GM12874 (cell line): ENCODE measurements at regions not wholly inside any gene's neighbourhood (a gene's known extent, or its start where the extent isn't known, plus 50 kb on each side); places are given as distances from the start of the nearest gene placed in this dataset.
A peak's percentile ranks its signal among the peaks of the same experiment; 100 is the strongest.

Source experiments
- TF ChIP-seq, protein P1 (sequence below): IDR thresholded peaks from 2 replicates; pipeline ENCODE4 v1.5.1; 2011; ENCODE audit warnings: low read depth, mild to moderate bottlenecking, control low read depth, low read length, moderate library complexity; ENCODE audit not compliant: insufficient read depth

DNA sequence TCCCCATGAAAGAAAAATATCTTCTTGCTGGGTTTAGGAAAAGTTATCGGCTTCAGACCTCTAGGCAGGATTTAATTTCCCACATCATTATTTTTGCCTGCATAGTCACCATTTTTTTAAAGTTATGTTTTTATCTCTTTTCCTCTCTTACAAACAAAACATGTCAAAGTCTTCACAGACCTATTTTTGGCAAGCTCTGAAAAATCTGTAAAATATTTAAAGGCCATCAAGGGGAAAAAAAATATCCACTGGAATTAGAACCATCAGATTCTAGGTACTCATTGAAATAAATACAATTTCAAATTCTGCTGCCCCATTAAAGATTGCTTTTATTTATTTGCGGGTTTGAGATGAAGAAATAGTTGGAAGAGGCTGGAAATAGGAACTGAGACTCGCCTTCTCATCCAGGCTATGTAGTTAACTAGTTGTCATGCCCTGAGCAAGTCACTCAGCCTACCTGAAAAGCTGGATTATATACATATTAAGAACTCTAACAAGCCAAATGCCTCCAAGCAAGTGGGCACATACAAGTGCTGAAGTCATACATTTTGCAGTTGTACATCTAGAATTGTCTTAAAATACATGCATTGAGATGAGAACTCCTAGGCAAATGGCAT lies 101.7 kb upstream of the SASH1 start:
- TF ChIP-seq, protein P1, sequence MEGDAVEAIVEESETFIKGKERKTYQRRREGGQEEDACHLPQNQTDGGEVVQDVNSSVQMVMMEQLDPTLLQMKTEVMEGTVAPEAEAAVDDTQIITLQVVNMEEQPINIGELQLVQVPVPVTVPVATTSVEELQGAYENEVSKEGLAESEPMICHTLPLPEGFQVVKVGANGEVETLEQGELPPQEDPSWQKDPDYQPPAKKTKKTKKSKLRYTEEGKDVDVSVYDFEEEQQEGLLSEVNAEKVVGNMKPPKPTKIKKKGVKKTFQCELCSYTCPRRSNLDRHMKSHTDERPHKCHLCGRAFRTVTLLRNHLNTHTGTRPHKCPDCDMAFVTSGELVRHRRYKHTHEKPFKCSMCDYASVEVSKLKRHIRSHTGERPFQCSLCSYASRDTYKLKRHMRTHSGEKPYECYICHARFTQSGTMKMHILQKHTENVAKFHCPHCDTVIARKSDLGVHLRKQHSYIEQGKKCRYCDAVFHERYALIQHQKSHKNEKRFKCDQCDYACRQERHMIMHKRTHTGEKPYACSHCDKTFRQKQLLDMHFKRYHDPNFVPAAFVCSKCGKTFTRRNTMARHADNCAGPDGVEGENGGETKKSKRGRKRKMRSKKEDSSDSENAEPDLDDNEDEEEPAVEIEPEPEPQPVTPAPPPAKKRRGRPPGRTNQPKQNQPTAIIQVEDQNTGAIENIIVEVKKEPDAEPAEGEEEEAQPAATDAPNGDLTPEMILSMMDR = no peak

DNA sequence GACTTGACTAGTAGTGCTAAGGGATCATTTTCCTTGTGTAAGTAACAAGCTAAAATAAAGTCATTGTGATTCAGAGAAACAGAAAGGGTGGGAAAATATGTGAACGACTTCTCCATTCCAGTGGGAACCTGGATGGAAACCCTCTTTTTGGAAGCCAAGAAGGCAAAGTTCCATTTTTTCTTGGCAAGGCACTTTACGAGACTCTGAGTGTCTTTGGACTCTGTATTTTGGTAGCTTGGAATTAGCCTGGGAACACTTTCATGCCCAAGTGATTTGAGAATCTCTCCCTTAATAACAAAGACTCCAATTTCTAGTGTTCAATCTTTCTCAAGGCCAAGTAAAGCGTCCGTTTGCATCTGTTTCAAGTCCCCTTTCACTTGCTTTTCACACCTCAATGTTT lies 100.5 kb upstream of the SASH1 start:
- TF ChIP-seq, protein P1 = no peak

DNA sequence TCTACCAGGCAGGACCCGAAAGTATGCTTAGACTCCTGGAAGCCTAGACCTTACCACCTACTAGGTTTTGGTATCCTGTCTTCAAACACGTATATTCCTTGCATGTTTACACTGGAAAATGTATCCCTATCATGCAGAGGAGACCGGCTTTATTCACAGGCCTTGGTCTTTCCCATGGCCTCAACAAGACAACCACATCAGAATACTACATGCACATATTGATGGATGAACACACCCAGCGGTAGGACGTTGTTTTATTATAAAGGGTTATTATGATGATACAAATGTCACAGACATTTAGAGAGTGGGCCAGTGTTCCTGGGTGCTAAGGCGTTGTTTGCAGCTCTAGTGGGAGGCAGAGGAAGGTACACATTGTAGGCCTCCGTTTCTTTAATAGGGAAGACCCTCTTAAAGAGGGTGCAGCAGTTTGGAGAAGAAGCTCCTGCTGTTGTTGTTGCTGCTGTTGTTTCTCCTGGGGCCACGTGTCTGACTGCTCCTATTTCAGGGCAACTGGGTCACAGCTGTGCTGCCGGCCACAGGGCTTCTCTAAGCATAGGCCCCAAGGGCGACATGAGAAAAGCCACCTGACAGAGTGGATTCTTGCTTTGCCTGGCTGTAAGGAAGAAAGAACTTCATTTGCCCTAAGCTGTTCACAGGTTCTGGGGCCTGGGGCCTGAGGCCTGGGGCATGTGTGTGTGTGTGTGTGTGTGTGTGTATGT lies 98.3 kb upstream of the SASH1 start:
- TF ChIP-seq, protein P1 = no peak

DNA sequence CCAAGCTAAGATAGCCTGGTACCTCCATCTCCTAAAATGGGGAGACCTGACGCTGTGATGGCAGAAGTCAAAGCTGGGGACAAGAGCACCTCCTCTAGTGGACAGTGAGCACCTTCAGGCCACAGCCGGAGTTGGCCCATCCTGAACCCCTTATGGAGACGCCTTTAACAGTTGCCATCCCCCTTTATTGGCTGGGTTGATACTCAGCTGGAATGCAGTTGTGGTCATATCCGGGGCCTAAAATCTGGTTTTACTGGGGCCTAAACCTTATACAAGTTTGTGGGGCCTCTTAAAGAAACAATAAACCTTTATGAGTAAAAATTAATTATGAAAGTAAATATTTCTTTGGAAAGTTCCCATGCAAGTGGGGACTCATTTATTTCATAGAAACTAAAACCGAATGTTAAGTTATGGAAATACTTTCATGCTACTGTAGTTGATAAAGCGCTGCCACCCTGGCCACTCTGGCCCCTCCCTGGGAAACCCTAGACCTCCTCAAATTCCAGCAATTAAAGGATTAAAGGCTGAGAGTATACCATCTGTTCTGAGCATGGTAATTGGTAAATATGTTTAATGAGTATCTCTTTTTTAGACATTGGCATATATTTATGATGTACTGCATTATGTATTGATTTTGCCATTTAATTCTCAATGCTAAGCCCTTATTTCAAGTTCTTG lies 95.1 kb upstream of the SASH1 start:
- TF ChIP-seq, protein P1 = no peak

DNA sequence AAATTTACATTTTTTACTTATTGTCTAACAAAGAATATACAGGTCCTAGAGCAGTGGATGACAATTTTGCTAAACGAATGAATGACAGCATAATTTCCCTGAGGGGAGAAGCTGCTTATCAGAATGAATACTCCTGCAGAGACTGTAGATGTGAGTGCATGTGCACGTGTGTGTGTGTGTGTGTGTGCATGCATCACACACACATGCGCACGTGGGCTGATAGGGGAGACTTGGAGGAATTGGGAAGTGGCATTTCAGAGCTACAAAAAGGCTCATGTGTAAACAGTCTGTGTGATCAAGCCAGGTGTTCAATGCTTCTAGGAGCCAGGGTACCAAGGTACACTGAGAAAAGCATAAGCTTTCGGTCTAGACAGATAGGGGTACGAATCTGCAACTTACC lies 93.5 kb upstream of the SASH1 start:
- TF ChIP-seq, protein P1 = no peak

DNA sequence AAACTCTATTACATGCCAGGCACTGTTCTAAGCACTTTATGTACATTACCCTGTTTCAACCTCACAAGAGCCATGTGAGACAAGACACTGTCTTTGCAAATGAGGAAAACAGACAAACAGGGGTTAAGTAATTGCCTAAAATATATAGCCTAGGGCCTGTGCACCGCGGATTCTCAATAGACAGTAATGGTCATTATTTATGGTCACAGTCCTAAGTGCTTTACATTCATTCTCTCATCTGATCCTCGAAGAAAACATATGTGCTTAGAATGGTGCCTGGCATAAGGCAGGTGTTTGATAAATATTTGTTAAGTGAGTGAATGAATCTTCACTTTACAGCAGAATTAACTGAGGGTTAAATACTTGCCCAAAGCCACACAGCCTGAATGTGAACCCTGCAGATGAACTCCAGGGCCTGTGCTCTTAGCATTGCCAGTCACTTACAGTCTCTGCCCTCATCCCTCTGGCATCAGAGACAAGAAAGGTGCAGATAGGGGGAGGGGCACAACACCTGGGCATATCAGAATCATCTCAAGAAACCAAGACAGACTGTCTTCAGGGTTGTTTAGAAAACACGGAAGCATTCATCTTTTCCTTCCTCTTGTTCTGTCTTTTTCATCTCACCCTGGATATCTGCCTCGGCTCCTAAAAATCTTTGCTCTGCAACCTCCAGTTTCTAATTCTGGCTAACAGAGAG lies 92.8 kb upstream of the SASH1 start:
- TF ChIP-seq, protein P1 = no peak

DNA sequence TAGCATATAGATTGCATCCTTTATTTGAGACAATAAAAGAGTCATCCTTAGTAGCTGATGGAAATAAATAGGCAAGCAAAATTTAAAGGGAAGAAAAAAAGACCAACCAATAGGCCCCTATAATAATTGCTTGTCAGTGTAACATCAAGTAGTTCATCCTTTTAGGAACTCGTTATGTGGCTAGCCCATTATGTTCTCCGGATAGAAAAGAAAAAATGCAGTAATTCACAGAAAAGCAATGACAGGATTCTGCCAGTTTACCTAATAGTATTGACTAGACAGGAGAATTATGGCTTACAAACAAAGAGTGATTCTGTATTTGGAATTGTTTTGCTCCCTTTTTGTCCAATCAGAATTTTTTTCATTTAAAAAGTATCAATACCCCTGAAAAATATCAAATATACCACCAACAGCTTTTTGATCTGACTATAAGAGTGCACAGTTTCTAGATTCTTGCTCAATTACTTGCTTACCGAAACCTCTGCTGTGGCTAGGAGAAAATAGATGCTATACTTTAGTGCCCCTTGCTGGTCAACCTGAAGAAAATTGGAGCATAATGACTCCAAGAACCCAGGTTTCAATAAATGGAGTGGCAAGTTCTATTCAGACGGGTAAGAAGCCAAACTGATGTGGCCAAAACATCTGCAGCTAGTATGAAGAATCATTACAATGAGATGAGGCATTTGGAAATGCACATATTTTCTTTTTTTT lies 91.5 kb upstream of the SASH1 start:
- TF ChIP-seq, protein P1 = 0 out of 2 replicates have a peak, but pooled peaks have one; percentile 12
